GM19035 (cell line): ENCODE measurements at regions not wholly inside any gene's neighbourhood (a gene's known extent, or its start where the extent isn't known, plus 50 kb on each side); places are given as distances from the start of the nearest gene placed in this dataset.

ENCODE experiments used
- ATAC-seq: cut with Tn5 transposase; IDR thresholded peaks from one replicate; pipeline ENCODE4 v1.9.1; 2021; ENCODE audit not compliant: unreplicated experiment

DNA sequence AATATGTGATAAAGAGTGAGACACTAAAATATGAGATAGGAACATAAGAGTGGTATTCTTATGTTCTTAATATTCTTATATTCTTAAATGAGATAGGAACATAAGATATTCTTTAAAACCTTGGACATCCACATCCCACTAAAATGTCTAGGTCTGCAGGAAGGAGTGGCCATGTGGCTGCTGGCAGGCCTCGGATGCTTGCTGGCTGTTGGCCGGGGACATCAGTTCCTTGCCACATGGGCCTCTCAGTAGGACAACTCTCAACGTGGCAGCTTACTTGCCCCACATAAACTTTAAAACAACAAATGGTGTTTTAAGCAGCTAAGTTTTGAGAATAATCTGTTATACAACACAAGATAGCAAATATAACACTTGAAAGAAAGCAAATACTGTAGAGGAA, 240.1 kb downstream of the CASP12 start:
- no peak for ATAC-seq

DNA sequence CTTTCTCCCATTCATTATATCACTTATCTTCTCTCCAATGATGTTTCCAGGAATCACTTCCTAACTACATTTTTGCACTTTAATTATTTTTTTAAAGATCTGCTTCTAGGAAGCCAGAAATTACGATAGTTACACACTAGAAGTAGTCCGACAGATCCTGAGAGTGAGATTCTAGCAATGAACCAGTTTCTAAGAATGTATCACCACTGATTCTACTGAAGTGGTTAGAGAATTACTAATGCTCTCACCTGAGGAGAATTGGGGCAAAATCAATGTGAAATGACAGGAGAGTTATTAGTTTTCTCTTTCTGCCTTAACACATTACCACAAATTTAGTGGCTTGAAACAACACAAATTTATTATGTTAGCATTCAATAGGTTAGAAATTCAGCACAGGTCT, 241.2 kb downstream of the CASP12 start:
- ATAC-seq, result no peak

DNA sequence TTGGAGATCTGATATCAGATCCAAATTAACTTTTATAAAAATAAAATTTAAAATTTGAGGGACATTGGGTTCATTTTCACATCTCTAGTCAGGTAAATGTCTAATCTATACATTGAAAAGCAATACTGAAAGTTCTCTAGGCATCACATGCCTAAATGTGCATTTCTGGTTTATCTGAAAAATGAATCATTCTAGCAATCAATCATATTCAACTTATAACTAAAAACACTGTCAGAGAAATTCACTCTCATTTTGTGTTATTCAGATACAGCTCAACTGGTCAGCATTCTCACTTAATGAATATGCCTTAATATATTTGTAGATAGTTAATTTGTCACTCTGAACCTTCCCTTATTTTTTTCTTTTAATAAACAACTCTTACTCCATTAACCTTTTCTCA, 243.2 kb downstream of the CASP12 start:
- ATAC-seq, result no peak

DNA sequence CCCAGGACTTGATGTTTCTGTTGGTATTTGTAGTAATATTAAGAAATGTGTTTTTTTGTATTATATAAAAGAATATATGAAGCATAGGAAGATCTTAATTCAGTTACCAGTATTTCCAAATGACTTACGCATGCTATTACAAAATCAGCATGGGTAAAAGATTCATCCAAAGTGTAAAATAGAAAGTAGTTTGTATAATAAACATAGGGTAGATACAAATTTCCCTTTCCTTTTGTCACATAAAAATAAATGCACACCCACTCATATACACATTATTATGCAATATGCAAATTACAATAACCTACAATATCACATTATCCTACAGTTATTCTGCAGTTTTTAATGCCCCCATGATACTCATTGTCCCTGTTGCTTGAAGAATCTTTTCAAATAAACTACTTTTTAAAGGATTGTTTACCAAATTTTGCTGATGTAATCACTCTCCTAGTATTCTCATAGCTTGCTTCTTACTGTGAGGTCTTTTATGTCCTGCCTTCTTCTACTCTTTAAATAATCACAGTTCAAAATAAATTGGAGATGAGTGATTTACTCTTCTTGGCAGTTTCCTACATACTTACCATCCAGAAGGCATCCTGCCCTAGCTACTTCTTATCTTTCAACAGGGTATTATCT, 244.0 kb downstream of the CASP12 start:
- ATAC-seq, result no peak

DNA sequence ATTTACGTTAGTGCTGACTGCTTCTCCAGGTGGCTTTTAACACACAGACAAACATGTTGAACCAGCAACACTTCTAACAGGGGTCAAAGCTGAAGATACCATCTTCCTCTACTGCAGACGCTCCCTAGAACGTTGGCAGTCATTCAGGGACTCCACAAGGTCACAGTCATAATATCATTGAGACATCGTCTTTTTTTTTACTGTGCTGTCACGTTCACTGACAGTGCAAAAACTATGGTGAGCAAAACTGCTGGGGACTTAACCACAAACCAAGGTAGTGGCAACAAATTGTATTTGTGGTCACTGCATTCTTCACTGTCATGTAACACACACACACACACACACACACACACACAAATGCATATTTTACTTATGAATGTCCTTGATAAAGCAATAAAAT, 244.9 kb downstream of the CASP12 start:
- no peak for ATAC-seq

DNA sequence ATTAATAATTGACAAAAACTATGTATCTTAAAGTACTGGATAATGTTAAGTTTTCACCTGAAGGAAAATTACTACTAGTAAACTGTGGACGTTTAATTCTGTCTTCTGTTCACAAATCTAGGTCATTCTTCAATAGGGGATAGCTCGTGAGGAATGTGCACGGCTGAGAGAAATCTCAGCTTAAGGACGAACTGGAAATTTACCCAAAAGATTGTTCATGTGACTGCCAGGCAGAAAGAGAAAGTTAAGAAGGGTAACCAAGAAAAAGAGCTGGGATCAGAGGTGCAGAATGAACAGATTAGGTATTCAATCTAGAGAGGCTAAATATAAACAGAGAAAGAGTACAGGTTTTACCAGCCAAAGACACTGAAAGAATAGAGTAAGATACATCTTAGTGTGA, 245.3 kb downstream of the CASP12 start:
- ATAC-seq, result no peak

DNA sequence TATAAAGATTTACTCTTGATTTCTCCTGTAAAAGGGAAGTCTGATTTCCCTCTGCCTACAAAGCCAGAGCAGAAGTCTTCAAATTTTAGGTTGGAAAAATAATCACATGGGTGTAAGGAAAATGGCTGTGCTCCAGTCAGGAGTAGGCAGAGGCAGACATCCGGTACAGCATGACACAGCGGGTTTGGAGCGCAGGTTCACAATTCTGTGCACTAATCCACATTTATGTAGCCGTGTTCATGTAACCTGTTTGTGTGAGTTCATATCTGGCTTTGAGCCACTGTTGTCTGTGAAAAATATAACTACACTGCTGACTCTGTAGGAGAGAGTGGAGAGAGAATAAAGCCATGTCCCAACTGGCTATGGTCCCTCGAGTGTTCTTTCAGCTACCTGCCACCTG, 248.0 kb downstream of the CASP12 start:
- no peak for ATAC-seq

DNA sequence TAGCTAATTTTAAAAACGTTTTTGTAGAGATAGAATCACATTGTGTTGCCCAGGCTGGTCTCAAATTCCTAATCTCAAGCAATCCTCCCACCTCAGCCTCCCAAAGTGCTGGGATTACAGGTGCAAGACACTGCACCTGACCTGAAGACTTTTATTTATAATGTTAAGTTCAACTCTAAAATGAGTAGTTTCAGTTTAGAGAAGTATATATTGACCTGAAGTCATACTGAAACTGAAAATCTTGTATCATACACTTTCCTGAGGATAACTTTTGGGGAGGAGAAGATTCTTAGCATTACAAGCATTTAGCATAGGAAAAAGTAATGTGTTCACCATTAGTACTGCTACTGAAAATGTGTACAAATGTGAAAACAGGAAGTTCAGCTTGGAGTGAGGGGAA, 249.3 kb downstream of the CASP12 start:
- no peak for ATAC-seq

DNA sequence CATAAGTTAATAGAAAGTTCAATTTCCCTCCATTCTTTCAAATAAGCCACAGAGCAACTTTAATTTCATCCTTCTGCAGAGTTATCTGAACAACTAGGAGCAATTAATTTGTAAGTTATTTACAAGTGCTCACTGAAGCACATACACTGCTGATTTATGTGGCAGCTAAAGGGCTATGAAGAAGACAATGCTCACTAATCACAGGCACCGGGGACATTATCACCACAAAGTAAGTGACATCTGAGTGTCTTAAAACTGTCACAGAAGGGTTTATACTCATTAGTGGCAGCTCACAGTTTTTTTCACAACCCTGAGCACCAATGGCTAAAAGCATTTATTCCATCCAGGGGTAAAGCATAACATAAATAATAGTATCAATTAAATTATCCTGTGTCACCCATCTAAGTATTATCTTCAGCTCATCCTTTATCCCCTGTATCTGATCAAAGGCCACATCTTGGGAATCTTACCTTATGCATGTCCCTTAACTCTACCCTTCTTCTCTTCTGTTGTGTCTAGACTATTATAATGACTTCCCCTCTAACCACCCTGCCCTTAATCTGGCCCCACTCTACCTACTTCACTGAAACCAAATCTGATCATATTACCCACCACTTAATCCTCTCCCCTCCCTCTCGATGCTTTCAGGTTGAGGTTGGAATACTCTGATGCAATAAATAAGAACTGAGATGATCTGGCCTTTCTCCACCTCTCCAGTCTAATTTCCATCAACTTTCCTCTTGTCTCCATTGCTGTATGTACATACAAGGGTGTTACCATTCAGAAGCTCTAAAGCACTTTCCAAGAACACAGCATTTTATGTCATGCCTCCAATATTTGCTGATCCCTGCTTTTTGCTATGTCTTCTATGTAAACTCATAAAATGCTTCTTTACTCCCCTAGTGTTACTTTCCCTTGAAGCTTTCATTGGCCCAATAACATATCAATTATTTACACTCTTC, 252.7 kb downstream of the CASP12 start:
- no peak for ATAC-seq

DNA sequence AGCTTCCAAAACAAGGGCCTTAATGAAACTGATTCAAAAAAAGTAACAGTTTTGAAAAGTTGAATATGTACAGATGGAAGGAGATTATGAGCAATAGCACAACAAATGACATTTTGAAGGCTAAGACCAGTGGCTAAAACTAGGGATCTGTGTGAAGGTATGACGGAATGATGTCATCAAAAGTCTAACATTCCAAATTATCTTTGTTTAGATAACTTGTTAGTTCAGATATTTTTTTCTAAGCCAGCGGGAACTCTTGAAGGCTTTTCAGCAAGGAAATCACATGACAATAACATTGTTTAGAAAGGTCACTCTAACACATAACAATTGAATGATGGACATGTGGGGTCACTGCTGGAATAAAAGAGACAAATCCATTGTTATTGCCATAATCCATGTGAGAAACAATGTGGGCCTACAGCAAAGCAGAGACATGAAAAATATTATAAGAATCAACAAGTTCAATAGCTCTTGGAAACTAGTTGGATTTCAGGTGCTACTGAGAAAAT, 260.5 kb downstream of the CASP12 start:
- no peak for ATAC-seq

DNA sequence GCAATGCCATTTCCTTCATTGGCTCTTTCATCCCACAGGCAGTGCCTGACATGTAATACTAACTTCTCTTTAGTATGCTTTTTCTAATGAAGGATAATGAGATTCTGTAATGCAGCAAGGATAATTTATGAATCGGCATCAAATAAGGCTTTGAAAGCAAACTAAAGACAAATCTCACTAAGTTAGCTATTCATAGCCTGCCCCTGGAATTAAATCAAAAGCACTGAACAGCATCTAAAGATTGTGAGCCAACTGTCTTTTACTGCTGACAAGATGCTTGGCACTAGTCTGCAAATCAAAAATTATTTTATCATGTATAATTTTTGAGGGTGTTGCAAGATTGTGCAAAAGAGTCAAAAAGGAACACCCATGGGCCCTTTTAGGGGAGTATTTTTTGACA, 265.0 kb downstream of the CASP12 start:
- no peak for ATAC-seq

DNA sequence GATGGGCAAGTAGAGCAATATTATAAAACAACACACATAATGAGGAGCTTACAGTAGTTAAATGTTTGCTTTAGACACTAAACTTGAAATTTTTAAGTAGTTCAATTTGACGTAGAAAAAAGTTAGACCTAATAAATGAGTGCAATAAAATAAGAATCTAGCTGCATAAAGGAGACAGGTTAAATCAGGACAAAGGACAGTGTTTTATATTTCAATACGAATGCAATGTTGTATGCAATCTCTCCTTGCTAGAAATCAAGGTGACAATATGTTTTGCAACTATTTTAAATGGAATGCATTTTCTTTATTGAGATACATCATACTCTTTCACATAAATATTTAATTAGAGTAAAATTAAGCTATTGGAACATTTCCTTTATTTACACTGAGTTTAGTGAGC, 267.9 kb downstream of the CASP12 start:
- no peak for ATAC-seq

DNA sequence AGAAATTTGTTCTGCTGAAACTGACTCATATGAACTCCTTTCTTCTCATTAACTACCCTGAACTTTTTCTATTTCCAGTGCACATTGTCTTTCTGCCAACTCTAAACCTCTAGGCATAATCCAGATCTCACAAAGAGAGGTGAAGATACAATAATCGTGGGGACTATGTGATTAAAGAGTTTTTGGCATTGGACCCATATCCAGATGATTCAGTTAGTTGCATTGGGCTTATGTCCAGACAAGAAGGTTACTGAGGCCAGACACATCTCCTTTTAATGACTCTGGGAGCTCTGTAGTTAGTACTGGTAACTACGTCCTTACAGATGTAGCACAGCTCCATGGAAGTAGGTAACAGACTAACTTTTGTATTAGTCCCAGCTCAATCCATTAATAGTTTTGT, 273.0 kb downstream of the CASP12 start:
- no peak for ATAC-seq

DNA sequence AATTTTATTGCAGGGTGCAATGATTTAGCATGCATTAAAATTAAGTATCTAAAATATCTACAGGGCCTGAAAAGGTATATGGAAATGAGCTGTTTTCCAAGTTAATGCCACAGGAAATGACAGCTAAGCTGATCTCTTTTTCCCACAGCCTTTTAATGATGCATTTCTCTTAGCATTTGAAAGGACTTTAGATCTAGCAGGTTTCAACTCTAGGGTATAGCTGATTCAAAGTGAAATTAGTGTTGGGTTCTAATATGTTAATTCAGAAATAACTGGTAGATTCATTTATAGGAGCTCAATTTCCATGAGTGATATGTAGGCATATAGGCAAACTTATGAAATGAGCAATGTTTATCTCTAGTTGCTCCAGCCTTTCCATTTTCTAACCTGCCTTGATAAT, 274.2 kb downstream of the CASP12 start:
- ATAC-seq, result no peak

DNA sequence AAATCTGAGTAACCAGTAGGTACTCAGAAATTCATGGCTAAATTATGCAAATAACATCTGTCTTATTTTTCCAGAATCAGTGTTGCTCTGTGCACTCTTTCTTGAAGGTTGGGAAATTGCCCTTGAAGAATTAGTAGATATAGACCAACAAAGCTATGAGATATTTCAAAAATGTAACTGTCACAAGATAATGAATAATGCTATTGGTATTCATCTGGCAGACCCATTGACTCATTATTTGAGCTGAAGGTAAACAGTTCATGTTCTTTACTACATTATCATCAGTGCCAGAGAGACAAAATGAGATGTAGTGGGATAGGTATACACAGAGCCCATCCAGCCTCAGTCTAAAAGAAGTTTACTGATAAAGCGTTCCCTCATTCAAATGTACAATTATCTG, 274.7 kb downstream of the CASP12 start:
- no peak for ATAC-seq

DNA sequence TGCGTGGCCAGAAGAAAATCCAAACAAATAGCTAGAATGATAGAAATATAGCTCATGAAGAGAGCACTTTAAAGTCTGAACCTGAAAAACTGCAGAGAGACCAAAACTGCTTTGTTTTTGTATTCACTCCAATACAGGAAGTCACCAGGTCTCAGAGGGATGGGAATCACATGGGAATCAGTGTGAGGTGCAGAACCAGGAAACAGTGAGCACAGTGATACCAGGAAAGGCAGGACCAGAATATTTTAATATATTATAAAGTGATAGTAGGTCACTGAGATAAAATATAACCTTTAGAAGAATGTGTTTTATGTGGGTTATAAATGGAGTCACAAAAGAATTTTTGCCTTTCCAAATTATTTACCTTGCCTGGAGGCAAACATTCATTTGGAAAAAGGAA, 277.3 kb downstream of the CASP12 start:
- ATAC-seq, result no peak

DNA sequence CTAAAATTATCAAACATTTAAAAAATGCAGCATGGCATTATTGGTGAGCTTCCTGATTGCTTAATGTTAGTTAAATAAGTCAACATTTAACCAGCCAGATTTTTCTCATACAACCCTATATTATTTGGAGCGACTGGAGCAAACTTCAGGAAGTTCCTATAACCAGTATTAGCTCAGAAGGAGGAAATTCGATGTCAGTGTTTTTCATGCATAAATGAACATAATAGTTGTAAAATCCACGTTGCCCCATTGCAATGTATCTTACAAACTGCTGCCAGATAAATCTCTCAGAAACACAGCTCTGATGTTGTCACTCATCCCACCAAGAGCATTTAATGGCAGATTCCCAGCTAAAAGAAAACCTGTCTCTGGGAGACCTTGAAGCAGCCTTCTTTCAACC, 278.5 kb downstream of the CASP12 start:
- ATAC-seq, result no peak

DNA sequence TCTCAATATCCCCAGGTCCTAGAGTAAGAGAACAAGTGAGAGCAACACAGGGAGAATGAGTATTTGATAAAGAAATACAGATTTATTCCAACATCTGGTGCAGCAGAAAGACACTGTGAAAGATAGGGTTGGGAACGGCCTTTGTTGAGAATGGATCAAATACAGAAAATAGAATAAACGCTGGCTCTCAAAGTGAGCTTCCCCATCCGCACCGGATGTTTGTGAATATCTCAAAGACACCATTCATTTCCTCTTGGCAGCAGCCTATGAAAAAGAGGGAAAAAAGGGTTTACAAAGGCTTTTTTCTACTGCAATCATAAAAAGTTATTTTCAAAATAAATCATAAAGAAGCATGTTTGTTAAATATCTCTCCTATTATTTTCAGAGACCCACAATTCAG, 279.3 kb downstream of the CASP12 start:
- ATAC-seq, result no peak

DNA sequence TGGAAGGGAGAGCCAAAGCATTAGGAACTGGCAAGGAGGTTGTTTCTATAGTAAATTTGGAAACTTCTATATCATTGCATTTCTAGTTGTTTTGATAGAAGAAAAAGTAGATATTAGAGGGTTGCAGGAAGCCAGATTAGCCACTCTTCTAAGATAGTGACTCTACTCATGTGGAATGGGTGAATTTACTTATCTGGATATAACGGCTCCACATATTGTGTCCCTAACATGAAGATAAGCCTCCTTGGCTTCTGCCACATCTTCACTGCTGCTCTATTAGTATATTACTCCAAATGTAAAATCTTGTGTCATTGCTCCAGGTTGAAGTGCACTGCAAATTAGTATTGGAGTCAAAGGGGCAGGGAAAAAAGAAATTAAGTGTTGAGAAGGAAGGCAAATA, 283.3 kb downstream of the CASP12 start:
- ATAC-seq, result no peak

DNA sequence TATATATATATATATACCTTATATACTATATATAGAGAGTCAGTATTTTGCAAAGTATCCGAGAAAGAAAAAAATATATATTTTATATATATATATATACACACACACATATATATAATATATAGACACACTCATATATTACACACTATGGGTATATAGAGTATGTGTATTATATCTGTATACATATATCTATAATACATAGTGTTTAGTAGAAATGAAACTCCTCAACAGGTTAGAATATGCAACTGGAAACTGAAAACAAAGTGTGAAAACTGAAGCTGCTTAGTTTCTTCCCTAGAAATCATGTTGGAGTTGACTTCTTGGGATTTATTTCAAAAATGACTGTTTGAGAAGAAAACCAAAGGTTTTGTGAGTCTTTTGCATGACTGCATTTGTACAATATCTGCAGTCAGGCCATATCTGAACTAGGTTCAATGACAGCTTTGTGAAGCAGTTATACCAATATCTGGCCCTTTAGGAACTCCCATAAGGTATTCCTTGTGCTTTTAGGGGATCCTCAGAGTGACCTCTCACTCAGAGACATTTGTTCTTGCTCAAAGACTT, 284.1 kb downstream of the CASP12 start:
- ATAC-seq, result no peak

DNA sequence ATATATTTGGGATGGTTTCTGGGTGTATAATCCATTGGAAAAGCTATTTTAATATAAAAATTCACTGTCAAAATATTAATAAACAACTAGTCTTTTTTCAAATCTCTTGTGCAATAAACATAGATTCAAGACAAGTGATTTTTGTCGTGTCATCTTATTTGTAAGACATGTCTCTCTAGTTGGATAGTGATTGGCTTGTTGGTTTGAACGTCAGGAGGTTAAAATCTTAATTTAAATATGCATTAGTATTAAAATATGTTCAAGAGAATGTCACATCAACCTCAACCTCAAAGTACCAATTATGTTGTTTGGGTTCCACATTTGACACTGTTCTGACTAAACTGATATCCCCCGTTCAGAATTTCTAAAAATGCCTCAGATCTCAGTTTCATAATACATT, 287.6 kb downstream of the CASP12 start:
- no peak for ATAC-seq
